CD4-positive, alpha-beta T cell treated with Interleukin-15 for 4 hours (primary cell): ENCODE measurements at regions not wholly inside any gene's neighbourhood (a gene's known extent, or its start where the extent isn't known, plus 50 kb on each side); places are given as distances from the start of the nearest gene placed in this dataset.
"Not testable (repeated sequence)": the region's sequence is repeated elsewhere in the genome, so short reads cannot be mapped to it uniquely, and the experiment has no call there.

Experiments used
- DNase-seq: peaks from one replicate; pipeline ENCODE4 v3.0.0-alpha.2; 2020; ENCODE audit warnings: low spot score

DNA sequence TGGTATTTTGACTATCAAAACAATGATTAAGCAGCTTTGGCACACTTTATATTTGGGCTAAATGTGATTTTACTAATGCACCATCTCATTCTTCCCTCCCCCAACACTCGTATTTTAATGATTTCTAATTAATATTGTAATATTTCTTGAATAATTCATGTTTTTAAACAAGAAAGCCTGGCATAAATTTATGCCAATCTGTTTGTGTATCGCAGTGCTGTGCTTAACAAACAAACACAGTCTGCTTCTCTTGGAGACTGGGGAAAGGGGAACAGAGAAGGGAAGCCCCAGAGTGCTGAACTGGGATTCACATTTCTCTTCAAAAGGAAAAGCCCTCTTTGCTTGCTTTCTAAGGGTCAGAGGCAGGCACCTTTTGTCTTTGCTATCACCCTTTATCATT lies 496.9 kb upstream of the STXBP6 start:
- no peak for DNase-seq

DNA sequence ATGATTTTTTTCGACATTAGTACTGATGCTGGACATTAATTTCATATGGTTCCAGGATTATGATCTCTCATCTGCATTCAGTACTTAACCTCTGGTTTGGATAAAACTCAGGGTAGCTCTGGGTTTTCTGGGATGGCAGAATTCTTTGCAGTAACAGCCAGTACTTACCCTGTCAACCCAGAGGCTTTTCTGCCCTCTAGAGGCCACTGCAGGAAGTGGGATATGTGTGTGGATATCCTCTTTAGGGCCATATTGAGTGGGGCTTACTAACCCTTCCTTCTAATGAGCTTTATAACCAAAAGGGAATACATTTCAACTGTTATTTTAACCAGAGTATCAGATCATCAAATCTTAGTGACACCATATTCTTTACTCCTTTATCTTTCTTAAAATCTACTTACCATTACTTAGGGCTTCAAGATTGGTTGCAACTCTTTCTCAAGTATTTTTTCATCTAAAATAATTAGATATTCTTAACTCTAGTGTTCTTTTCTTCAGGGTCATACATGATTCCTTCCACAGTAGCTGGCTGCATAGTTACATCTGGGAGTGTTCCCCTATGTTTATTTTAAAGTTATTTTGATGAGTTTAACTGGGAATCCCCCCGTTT lies 488.0 kb upstream of the STXBP6 start:
- DNase-seq = no peak

DNA sequence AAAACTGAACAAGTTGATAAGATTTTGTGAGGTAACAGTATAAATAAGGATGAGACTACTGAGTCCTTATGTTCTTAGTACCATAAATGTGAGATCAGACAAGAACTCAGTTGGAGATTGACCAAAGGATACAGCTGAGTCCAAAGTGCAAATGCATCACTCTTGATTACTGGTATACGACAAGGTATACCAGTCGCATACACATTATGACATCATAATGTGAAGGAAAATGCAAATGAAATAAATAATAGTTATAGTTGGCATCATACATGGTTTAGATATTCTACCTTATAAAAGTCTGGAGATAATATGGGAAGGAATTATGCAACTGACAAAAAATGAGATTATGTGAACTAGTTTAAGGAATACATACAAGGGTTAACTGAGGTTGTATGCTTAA lies 476.3 kb upstream of the STXBP6 start:
- no peak for DNase-seq

DNA sequence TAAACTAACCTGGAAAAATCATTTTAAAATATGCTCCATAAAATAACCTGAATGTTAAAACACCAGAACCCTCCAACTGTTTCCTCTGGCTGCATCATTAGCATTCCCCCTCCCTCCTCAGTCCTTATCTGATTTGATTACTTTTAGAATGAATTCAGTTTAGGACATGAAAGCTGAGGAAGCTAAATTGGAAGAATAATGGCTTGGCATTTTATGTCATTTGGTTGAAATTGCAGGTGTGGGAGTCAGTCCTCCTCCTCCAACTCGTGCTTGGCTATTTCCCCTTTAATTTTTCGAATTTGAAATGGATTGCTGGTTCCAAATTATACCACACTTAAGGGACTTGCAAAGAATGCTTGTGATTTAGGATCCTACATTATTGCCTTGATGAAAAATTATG lies 473.0 kb upstream of the STXBP6 start:
- DNase-seq = no peak

DNA sequence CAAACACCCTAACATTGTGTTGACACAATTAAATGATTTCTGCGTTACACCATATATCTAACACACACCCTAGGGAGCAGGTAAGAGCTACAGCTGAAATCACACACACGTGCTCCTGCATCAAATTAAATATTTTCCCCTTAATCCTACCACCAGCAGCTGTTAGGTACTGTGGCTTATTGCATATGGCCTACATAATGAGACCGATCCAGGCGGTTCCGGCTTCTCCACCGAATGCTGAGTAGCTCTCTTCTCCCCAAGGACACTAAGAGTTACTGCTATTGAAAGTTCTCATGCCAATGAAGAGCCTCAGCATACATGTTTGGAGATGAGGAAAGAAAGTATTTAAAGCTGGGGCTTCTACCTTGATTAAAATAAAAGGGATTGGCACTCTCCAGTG lies 472.2 kb upstream of the STXBP6 start:
- no peak for DNase-seq

DNA sequence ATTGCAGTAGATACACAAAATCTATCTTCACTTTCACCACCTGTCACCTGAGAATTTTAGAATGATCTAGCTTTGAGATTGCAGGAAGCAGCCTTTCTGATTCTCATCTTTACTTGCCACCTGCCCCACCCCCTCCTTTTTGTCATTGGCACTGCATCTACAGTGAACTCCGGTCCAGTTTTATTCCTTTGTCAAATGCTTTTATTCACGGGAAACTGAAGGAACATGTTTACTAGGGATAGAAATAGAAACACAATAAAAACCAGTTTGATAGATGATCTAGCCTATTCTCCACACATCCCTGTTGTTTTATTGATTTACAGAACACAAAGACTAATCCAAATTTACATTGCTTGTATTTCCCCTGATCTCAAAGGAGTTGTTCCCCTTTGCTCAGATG lies 471.7 kb upstream of the STXBP6 start:
- DNase-seq = no peak

DNA sequence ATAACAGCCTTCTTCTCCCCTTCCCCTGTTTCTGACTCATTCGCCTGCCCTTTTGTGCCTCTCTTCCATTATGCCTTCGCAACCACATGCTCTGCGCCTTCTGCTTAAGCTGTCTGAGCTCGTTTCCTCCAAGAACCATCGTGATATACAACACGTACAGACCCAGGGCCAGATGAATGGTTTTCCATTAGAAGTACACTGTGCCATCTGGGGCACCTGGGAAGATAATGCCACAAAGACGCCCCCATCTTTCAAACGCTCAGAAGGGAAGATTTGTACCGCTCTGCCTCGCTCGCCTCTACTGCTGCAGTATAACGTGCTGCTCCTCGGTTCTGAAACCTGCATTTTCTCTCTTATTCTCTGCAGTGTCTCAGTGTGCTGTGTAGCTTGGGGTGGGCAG lies 470.9 kb upstream of the STXBP6 start:
- no peak for DNase-seq

DNA sequence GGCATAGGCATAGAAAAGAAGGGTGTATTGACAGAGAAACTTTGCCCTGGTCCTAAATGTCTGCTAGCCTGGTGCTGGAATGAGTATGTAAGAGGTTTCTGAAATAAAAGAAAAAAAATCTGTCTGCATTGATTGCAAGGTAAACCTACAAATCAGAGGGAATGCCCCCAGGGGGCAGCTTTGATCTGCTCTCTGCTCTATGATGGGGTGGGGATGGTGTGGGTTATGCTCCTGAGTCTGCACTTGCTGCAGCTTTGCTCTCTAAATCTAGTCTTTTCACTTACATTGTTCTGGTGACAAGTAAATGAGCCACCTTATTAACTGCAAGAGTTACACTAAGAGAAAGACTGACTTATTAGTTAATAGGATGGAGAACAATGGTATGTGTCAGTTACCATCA lies 468.4 kb upstream of the STXBP6 start:
- no peak for DNase-seq

DNA sequence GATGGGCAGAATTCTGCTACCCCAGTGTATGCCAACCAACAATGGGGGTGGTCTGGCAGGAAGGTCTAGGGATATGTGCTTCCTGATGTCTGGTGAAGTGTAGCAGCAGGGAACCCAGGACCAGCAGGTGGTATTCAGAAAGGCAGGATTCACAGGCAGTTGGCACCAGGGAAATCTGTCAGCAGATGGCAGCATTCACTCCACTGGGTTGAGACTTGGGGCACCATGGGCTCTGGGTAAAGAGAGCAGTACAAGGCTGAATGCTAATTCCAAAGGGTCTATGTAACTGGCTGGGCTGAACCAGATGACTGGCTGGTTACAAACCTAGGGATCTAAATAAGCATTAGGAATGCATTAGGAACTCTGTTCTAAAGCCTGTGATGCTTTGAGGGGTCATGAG lies 466.9 kb upstream of the STXBP6 start:
- no peak for DNase-seq

DNA sequence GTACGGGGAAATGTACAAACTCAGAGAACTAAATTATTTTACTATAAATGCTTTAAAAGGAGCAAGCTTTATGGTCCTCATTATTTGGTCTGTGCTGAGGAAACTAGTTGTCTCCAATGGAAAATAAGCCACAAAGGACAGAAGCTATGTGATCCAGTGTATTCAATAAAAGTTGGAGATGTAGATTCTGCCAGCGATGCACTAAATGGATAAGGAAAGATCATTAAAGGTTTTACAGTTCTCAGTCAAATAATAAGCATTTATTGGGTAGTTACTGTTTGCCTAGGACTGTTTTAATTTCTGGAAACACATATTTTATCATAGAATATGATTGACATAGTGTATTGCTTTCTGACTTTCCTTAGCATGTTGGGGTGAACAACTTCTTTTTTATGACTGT lies 458.9 kb upstream of the STXBP6 start:
- no peak for DNase-seq

DNA sequence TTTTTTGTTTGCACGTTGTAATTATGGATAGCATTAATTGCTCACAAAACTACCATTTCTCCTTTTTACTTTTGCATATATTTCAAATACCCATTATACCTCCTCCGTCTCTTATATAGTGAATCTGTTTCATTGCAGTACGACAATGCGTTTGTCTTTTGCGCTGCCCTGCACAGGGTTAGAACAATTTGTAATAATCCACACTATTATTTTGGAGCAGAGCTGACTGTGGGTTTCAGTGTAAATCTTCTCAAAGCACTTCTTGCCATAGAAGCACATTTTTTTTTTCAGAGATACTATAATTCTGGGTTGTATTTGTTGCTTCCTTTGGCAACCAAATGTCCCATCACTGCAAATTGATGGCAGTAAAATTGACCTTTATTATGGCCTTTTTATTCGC lies 451.8 kb upstream of the STXBP6 start:
- DNase-seq = no peak

DNA sequence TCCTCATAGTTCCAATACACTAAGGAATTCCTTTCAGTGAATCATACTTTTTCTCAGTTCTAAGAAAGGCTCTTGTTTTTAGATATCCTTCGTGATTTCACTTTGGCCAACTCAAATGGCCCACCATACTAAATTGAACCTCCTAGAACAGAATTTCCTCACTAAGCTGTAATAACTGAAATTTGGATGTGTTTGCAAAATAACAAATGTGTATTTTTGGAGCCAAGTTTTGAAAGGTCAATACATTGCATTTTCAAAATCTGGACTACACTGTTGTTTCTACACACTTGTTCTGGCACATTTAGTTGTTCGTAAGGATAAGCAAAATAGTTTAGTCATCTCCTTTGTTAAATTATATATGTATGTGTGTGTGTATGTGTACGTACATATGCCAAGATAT lies 439.0 kb upstream of the STXBP6 start:
- DNase-seq = no peak

DNA sequence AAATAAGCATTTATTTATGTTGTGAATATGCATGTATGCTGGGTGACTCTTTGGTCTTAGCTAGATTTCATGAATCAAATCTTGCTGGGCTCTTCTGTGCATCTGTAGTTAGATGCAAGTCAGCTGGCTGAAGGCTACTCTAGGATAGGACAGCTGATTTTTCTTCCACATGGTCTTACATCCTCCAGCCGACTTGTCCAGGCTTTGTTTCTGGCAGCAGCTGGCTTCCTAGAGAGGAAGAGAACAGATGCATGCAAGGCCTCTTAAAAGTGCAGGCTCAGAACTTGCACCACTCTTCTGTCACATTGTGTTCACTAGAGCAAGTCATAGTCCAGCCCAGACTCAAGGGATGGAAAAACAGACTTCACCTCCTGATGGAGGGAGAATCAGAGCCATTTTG lies 435.4 kb upstream of the STXBP6 start:
- DNase-seq = no peak

DNA sequence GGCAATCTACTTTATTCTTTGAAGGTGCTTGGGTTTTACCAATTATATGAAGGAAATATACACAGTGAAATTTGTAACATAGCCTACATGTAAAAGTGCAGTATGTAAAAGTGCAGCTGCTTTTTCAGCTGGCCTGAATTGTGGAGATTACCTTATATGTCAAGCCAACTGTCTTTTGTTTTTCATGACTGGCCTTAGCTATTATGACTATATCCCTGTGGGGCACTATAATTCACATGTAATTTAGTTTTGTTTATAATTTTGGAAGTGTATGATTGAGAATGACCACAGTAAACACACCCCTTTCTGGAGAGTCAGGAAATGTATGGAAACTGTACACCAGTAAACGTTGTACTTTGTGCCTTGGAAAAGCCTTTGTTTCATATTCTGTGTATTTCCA lies 435.0 kb upstream of the STXBP6 start:
- DNase-seq = no peak

DNA sequence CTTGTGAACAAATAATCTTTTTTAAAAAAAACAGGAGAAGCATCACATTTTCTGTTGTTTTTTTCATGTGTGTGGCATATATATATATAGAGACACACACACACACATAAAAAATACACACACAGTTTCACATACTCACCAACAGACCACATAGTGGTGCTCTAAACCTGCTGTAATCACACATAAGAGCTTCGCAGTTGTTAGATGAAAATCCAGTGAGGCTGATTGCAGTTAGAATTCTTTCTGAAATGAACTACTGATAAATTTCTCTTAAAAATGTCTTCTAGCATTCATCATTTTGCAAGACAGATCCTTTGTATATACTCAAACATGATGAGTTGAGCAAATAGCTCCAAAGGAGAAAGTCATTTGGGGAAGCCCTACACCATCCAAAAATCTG lies 434.3 kb upstream of the STXBP6 start:
- no peak for DNase-seq

DNA sequence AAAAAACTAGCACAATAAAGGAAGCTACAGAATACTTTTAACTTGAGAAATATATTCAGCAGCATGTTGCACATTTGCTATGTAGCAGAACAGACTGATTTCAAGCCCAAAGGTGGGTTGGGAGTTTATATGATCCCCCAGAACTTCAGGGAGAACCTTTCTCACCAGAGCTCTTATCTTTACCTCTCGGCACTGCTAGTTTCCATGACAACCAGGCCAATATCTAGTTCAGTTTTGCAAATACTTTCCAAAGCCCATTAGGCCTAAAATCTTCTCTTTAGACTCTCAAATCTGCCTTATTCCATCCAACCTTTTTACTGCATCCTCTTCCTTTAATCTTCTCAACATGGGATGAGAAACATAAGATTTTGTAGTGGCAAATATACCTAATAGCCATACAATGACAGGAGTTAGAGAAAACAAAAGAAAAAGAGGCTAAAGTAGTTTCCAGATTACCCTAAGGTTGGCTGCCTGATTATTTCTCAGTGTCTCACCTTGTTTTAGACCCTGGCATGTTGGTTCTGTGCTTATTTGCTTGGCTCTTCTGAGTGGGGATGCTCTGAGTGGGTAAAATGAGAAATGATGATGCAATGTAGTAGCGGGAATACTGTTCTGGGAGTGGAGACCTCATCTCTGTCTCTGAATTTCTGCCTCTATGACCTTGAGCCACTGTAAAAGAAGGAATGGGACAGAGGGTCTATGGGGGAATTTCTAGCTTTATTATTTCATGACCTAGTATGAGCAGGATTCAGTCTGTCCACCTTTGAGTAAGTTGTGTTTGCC lies 427.6 kb upstream of the STXBP6 start:
- no peak for DNase-seq

DNA sequence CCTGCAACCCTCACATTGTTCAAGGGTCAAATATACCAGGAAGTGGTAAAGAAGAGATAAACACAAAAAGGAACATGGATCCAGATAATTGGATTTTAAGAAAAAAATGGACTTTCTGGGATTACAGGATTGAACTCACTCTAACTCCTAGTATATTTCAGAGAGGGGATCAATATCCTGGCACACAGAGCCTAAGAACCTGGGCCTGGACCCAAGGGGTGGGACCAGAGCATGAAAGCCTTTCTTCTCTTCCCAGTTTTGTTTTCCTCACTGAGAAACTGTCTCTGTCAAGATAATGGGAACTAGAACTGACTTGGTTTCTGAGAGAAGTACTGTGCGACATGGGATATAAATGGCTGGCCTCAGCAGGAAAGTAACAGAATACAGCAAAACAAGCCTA lies 422.8 kb upstream of the STXBP6 start:
- no peak for DNase-seq

DNA sequence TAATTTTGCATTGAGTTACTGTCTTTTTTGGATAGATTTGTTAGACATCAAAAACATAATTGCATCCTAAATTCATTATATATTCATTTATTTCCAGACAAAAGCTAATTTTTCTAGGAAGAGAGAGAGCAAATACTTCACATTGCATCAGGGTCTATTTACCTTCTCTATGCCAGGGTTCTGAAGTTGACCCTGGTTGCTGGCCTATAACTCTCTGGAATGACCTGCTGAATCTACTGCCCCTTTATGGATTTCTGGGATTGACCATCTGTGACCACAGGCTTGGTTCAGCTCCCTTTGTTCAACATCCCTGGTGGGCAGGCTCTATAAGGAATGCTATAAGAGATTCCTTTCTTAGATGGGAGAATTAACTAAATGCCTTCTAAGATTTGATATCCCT lies 414.8 kb upstream of the STXBP6 start:
- DNase-seq = no peak

DNA sequence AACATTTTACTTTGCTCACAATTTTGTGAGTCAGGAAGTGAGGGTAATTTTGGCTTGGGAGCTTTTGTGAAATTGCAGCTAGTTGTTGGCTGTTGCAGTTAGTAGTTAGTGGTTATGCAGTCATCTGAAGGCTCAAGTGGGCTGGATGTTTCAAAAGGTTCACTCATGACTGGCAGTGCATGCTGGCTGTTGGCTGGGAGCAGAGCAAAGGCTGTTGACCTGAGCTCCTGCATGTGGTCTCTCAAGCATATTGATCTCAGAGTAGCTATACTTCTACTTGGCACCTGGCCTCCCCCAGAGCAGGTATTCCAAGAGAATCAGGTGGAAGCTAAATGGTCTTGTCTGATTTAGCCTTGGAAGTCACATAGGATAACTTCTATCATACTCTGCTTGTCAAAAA lies 414.1 kb upstream of the STXBP6 start:
- DNase-seq = no peak

DNA sequence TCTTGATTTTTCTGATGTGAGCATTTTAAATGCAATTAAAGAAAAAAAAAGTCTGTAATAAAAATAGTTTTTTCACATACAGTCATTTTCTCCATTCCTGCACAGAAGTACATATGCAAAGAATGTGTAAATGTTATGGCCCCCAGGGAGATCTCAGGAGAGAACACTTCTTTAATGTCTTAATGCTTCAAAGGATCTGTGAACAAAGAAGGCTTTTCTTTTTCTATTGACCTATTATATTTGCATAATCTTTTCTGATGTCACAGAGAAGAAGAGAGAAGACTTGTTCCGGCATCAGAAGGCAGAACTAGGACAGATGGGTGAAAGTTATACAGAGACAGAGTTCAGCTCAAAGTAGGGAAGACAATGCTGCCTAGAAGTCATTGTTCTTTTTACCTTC lies 413.5 kb upstream of the STXBP6 start:
- DNase-seq = no peak

DNA sequence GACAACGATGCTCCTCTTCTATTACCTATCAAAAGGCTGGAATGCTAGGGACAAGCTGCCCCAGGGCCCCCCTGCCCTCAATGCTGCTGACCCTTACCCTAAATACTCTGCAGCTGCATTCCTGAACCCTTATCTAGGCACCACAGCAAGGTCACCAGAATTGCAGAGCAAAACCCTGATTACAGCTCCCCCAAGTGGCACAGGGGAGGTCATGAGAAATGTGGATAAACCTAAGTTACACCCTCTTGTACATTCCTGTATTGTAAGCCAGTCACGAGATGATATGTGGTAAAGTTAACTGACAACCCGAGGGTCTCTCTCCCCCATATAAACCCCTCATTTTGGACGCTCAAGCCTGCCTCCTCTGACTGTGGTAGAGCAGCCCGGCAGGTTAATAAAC lies 411.8 kb upstream of the STXBP6 start:
- no peak for DNase-seq

DNA sequence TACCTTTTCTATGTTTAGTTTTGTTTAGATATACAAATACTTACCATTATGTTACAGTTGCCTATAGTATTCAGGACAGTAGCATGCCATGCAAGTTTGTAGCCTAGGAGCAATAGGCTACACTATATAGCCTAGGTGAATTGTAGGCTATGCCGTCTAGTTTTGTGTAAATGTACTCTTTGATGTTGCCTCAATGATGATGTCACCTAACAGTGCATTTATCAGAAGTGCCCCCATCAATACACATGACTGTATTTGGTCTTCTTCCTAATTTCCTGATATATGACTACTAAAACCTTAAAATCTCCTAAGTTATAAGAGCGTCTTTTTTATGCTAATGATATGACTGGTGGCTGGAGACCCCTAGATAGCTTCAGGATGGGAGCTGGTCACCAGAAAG lies 394.4 kb upstream of the STXBP6 start:
- no peak for DNase-seq

DNA sequence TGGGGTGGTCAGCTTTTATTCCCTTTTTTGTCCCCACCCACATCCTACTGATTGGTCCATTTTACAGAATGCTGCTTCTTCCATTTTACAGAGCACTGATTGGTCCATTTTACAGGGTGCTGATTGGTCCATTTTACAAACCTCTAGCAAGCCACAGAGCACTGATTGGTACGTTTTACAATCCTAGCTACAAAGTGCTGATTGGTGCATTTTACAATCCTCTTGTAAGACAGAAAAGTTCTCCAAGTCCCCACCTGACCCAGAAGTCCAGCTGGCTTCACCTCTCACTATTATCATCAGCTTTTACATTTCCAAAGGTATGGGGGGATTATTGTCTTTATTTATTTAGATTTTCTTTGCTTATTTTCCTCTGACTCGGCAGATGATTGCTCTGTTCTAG lies 390.4 kb upstream of the STXBP6 start:
- not testable (repeated sequence) for DNase-seq

DNA sequence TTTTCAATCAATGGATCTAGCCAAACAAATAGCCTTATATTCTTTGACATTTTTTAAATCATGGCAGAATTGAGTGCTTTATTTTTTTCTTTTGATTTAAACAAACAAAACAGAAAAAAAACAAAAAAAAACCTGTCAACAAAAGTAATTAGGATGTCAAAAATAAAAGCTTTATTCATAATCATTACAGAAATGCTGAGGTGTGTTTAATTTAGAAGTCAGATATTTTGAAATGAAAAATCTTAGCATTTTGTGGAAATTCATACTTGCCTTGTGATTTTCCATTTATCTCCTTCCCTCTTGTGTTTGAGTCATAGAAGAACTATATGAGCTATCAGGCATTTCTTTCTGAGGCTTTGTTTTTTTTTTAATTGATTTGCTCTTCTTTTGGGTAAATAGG lies 387.0 kb upstream of the STXBP6 start:
- DNase-seq = no peak
